ENCODE measurements at regions not wholly inside any gene's neighbourhood (a gene's known extent, or its start where the extent isn't known, plus 50 kb on each side); places are given as distances from the start of the nearest gene placed in this dataset.
A peak's percentile ranks its signal among the peaks of the same experiment; 100 is the strongest.

DNA sequence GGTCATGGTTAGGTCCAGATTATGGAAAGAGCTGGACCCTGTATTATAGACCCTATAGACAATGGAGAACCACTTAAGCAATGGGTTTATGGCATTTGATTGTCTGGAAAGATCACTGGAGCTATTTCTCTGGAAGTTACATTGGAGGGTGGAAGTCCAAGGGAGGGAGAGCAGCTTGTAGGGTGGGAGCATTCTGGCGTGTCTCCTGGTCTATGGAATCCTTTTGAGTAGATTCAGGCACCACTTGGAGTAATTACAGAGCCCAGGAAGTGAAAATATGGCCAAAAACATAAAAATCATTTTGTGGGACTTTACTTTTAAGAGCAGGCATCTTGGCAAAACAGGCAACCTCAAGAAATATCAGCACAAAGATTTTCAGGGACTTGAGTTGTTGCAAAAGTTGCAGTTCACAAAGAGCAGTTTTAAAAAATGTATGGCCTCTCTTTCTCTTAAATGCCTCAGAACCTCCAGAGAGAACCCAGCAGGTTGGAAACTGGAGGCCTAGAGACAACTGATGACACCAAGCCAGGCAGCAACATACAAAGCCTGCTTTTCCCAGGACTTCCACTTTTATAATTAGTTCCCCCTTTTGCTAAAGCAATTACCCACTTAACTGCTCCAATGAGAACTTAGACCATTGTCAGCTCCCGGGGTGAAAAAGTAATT, 331.0 kb downstream of the MYCN start:
- DNase-seq, result no peak
- H3K36me3 Mint-ChIP-seq (ENCODE audit: low read depth), result no peaks in the 10 kb centered on the region
- peaks cover 7% of the 10 kb centered on the region for H3K4me1 Mint-ChIP-seq
- peaks cover 3% of the 10 kb centered on the region for H3K27me3 Mint-ChIP-seq (ENCODE audit: low read depth, poor library complexity)
- peak overlapping the region; percentile 30 for H3K27ac Mint-ChIP-seq
- H3K4me3 Mint-ChIP-seq, result no peak overlapping the region
- TF ChIP-seq, protein P1, sequence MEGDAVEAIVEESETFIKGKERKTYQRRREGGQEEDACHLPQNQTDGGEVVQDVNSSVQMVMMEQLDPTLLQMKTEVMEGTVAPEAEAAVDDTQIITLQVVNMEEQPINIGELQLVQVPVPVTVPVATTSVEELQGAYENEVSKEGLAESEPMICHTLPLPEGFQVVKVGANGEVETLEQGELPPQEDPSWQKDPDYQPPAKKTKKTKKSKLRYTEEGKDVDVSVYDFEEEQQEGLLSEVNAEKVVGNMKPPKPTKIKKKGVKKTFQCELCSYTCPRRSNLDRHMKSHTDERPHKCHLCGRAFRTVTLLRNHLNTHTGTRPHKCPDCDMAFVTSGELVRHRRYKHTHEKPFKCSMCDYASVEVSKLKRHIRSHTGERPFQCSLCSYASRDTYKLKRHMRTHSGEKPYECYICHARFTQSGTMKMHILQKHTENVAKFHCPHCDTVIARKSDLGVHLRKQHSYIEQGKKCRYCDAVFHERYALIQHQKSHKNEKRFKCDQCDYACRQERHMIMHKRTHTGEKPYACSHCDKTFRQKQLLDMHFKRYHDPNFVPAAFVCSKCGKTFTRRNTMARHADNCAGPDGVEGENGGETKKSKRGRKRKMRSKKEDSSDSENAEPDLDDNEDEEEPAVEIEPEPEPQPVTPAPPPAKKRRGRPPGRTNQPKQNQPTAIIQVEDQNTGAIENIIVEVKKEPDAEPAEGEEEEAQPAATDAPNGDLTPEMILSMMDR (IDR thresholded peaks at IDR 0.05), result no peak
- H3K9me3 Mint-ChIP-seq, result no peaks in the 10 kb centered on the region

DNA sequence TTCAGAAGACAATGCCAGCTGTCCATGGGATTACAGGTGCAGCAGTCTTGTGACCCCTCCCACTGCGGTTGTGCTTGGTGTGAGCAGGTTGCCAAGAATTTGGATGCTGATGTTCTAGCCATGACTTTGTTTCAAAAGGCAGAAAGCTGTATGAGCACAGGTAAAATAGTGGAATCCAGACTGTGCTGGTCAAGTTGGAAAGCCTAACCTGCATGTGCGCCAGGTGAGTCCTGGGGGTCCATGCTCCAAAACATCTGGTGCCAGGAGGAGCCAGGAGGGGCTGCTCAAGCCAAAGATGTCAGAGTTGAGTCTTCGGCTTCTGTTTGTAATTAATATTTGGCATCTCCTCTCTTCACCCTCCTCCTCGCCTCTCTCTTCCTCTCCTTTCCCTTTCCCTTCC, 330.1 kb downstream of the MYCN start:
- no peak for DNase-seq
- no peak overlapping the region for H3K4me3 Mint-ChIP-seq
- H3K27ac Mint-ChIP-seq, result peak overlapping the region; percentile 30
- TF ChIP-seq, protein P1 (IDR thresholded peaks at IDR 0.05), result no peak
- H3K4me1 Mint-ChIP-seq, result peaks cover 7% of the 10 kb centered on the region
- H3K27me3 Mint-ChIP-seq (ENCODE audit: low read depth, poor library complexity), result peaks cover 3% of the 10 kb centered on the region
- H3K9me3 Mint-ChIP-seq, result no peaks in the 10 kb centered on the region
- no peaks in the 10 kb centered on the region for H3K36me3 Mint-ChIP-seq (ENCODE audit: low read depth)

DNA sequence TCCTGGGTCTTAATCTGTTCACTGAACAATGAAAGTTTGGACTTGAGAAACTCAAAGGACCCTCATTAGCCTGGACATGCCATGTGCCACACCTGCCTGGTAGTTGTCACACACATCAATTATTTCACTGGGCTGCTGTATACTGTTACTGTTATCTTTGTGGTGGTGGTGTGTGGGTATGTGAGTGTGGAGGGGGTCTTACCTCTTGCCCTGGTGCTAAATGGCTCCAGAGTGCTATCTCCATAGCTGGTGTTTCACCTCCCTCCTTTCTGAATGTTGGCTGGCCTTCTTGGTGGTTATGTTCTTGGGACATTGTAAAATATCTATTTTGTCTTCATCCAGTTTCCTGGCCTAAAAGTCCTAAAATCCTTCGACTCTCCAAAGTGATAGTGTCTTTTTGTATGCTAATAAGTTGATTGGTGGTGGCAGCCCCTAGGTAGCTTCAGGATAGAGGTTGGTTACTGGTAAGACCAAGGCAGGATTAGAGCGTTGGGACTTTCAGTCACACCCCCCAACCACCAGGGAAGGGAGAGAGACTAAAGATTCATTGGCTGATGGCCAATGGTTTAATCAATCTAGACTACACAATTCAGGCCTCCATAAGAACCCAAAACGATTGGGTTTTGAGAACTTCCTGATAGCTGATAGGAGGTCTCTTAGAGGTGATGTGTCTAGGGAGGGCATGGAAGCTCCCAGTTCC, 328.1 kb downstream of the MYCN start:
- Mint-ChIP-seq H3K4me3 (no peak overlapping the region), H3K9me3 (no peaks in the 10 kb centered on the region), H3K27me3 (ENCODE audit: low read depth, poor library complexity) (peaks cover 3% of the 10 kb centered on the region), H3K4me1 (peaks cover 9% of the 10 kb centered on the region), H3K27ac (no peak overlapping the region), H3K36me3 (ENCODE audit: low read depth) (no peaks in the 10 kb centered on the region)
- DNase-seq, result no peak
- TF ChIP-seq, protein P1 (IDR thresholded peaks at IDR 0.05), result no peak

DNA sequence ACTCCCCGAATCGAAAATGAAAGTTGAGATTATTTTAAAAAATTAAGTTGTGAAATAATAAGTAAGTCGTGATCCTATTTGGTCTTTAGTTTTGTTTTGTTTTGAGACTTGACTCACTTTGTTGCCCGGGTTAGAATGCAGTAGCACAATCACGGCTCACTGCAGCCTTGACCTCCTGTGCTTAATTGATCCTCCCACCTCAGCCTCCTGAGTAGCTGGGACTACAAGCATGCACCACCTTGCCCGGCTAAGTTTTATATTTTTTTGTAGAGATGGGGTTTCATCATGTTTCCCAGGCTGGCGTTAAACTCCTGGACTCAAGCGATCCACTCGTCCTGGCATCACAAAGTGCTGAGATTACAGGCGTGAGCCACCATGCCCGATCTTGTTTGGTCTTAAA, 326.2 kb downstream of the MYCN start:
- TF ChIP-seq, protein P1 (IDR thresholded peaks at IDR 0.05), result no peak
- no peak overlapping the region for H3K4me3 Mint-ChIP-seq
- H3K27me3 Mint-ChIP-seq (ENCODE audit: low read depth, poor library complexity), result no peaks in the 10 kb centered on the region
- no peak for DNase-seq
- peaks cover 28% of the 10 kb centered on the region for H3K4me1 Mint-ChIP-seq
- H3K9me3 Mint-ChIP-seq, result no peaks in the 10 kb centered on the region
- no peaks in the 10 kb centered on the region for H3K36me3 Mint-ChIP-seq (ENCODE audit: low read depth)
- H3K27ac Mint-ChIP-seq, result no peak overlapping the region

DNA sequence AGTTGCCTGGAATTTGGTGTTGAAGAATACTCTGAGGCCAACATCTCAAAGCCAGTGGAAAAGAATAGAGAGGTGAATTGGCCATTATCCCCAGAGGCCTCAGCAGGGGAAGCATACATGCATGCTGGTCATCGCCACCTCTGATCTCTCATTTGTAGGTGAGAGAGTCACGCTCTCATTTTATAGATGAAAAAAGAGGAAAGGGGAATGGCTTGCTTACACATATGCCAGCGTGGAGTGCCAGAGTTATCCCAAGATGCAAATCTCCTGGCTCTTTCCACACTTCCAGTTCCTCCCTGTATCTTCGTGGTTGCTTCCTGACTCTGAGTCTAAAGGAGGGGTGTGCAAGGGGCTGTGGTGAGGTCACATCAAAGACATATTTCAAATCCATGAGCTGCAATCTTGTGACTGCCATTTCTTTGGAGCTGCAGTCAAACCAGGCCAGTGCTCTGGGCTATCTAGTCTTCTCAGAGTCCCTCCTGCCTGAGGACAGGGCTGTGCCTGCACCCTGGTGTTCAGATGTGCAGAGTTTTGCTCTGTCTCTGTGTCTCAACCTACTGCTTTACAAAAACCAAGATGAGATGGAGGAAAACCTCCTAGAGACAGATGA, 324.7 kb downstream of the MYCN start:
- no peaks in the 10 kb centered on the region for H3K9me3 Mint-ChIP-seq
- peaks cover 33% of the 10 kb centered on the region for H3K4me1 Mint-ChIP-seq
- no peaks in the 10 kb centered on the region for H3K36me3 Mint-ChIP-seq (ENCODE audit: low read depth)
- TF ChIP-seq, protein P1 (IDR thresholded peaks at IDR 0.05), result no peak
- no peaks in the 10 kb centered on the region for H3K27me3 Mint-ChIP-seq (ENCODE audit: low read depth, poor library complexity)
- no peak for DNase-seq
- H3K4me3 Mint-ChIP-seq, result no peak overlapping the region
- no peak overlapping the region for H3K27ac Mint-ChIP-seq

All from nephron progenitor cell (in vitro differentiated cells).